Colonic mucosa (tissue), 4 donors: ENCODE measurements at regions not wholly inside any gene's neighbourhood (a gene's known extent, or its start where the extent isn't known, plus 50 kb on each side); places are given as distances from the start of the nearest gene placed in this dataset.

Source experiments
- DNase-seq: peaks from one replicate; pipeline ENCODE4 v3.0.0-alpha.2; 2020
- H3K27ac ChIP-seq: fragments of 200-600 bp; one replicate; pipeline ENCODE4 v1.8.0; 2021
- H3K27me3 ChIP-seq: fragments of 200-600 bp; one replicate; pipeline ENCODE4 v1.8.0; 2021
- H3K36me3 ChIP-seq: fragments of 200-600 bp; one replicate; pipeline ENCODE4 v1.8.0; 2021
- H3K4me1 ChIP-seq: fragments of 200-600 bp; one replicate; pipeline ENCODE4 v1.8.0; 2021; ENCODE audit warnings: mild to moderate bottlenecking
- H3K4me3 ChIP-seq: fragments of 200-600 bp; one replicate; pipeline ENCODE4 v1.8.0; 2021
- H3K9ac ChIP-seq, 2 donors: one replicate each; pipeline ENCODE4 v1.7.0; 2013; ENCODE audit warnings: control low read depth in 2 of 2, low read depth in 2 of 2, low read length in 2 of 2
- H3K9me3 ChIP-seq: fragments of 200-600 bp; one replicate; pipeline ENCODE4 v1.8.0; 2021
- CTCF ChIP-seq: fragments of 200-600 bp; IDR thresholded peaks from one replicate; pipeline ENCODE4 v1.8.0; 2022; ENCODE audit warnings: antibody characterized with exemption, mild to moderate bottlenecking
- intact Hi-C: fragments of 100-400 bp; cut with DNase I; formaldehyde crosslinking; loops from one replicate; pipeline ENCODE4 v1.14.1; 2022
- donor health status: healthy.
- donor health status: DM: no; HTN: no; CAD: no.
- donor health status: DM: no; HTN: no; CAD: no.

- intact Hi-C loops, result no loop called here
- no peak overlapping the region for H3K9ac ChIP-seq
These were observed 263.5 kb upstream of the PCDH7 start for GRCh38 chr4:30456716-30457115.

GRCh38 chr4:30460818-30461217, 259.4 kb upstream of the PCDH7 start:
- Histone ChIP-seq H3K4me1 (no peaks in the 10 kb centered on the region), H3K9me3 (no peaks in the 10 kb centered on the region), H3K36me3 (no peaks in the 10 kb centered on the region), H3K9ac (no peak overlapping the region), H3K27ac (no peak overlapping the region), H3K4me3 (no peak overlapping the region), H3K27me3 (no peaks in the 10 kb centered on the region)
- no peak for TF ChIP-seq CTCF
- DNase-seq, result no peak
- intact Hi-C loops, result no loop called here

More at GRCh38 chr4:30456716-30457115, 263.5 kb upstream of the PCDH7 start:
- Histone ChIP-seq H3K27me3 (no peaks in the 10 kb centered on the region), H3K36me3 (no peaks in the 10 kb centered on the region), H3K4me3 (no peak overlapping the region), H3K4me1 (no peaks in the 10 kb centered on the region), H3K9me3 (no peaks in the 10 kb centered on the region), H3K27ac (no peak overlapping the region)
- TF ChIP-seq CTCF, result no peak
- no peak for DNase-seq

- H3K9me3 ChIP-seq, result no peaks in the 10 kb centered on the region
- no peaks in the 10 kb centered on the region for H3K36me3 ChIP-seq
- no peaks in the 10 kb centered on the region for H3K27me3 ChIP-seq
- no peaks in the 10 kb centered on the region for H3K4me1 ChIP-seq
- no peak overlapping the region for H3K27ac ChIP-seq
- H3K4me3 ChIP-seq, result no peak overlapping the region
- intact Hi-C loops, result no loop called here
- H3K9ac ChIP-seq, result no peak overlapping the region
- TF ChIP-seq CTCF, result no peak
- DNase-seq, result no peak
These were observed 259.0 kb upstream of the PCDH7 start for GRCh38 chr4:30461218-30461617.

GRCh38 chr4:30462445-30463090, 257.6 kb upstream of the PCDH7 start:
- H3K27ac ChIP-seq, result no peak overlapping the region
- H3K9me3 ChIP-seq, result no peaks in the 10 kb centered on the region
- H3K27me3 ChIP-seq, result no peaks in the 10 kb centered on the region
- no peaks in the 10 kb centered on the region for H3K4me1 ChIP-seq
- H3K36me3 ChIP-seq, result no peaks in the 10 kb centered on the region
- intact Hi-C loops, result no loop called here
- H3K4me3 ChIP-seq, result no peak overlapping the region
- no peak overlapping the region for H3K9ac ChIP-seq
- DNase-seq, result no peak
- TF ChIP-seq CTCF, result no peak

- no peak for TF ChIP-seq CTCF
- DNase-seq, result no peak
These were observed 248.3 kb upstream of the PCDH7 start for GRCh38 chr4:30471861-30472260.

More at GRCh38 chr4:30471861-30472260, 248.3 kb upstream of the PCDH7 start:
- intact Hi-C loops, result no loop called here
- Histone ChIP-seq H3K9me3 (no peaks in the 10 kb centered on the region), H3K27ac (no peak overlapping the region), H3K4me1 (no peaks in the 10 kb centered on the region), H3K36me3 (no peaks in the 10 kb centered on the region), H3K9ac (no peak overlapping the region), H3K4me3 (no peak overlapping the region), H3K27me3 (no peaks in the 10 kb centered on the region)
